ENCODE measurements at regions not wholly inside any gene's neighbourhood (a gene's known extent, or its start where the extent isn't known, plus 50 kb on each side); places are given as distances from the start of the nearest gene placed in this dataset.

DNA sequence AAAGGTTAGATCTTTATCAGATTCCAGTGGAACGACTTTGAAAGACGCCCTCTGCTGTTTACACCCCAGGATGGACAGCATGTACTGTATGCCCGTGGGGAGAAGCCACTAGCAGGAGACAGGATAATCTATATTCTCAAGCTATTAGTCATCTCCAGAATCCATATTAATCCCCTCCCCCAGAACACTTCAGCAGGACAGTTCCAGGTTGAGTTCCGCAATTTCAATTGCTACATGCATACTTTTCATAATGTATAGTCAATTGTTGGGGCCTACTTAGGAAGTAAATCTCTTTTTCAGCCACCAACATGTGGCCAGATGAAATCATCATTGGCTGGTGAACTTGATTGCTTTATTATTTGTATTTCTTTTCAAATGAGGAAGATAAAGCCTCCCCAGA lies 313.1 kb upstream of the SMIM30 start:
- in situ Hi-C loops (cut with HindIII; ENCODE audit: low pct_ligation_motif_present, low sequenced_read_pairs): no loop called here

DNA sequence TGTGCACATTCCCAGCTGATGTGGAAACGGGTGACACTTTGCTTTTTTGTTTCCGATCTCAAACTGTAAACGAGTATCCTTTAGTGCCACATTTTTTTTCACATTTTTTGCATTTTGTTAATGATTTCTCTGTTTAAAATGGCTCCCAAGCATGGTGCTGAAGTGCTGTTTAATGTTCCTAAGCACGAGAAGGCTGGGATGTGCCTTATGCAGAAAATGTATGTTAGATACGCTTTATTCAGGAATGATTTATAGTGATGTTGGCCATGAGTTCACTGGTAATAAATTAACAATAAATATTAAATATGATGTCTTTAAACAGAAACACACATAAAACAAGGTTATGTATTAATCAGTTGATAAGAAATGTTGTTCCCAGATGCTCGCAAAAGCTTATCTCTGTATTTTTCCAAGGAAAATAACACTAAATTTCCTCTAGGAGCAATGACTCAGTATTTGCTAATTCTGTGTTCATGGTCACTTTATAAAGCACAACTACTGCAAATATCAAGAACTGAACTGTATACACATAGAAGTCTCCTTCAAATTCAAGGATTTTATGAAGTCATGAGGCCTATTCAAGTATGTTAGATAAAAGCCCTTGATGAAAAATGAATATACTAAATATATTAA lies 305.9 kb upstream of the SMIM30 start:
- in situ Hi-C loops (cut with HindIII; ENCODE audit: low pct_ligation_motif_present, low sequenced_read_pairs): no loop called here
- TF ChIP-seq, protein P1, sequence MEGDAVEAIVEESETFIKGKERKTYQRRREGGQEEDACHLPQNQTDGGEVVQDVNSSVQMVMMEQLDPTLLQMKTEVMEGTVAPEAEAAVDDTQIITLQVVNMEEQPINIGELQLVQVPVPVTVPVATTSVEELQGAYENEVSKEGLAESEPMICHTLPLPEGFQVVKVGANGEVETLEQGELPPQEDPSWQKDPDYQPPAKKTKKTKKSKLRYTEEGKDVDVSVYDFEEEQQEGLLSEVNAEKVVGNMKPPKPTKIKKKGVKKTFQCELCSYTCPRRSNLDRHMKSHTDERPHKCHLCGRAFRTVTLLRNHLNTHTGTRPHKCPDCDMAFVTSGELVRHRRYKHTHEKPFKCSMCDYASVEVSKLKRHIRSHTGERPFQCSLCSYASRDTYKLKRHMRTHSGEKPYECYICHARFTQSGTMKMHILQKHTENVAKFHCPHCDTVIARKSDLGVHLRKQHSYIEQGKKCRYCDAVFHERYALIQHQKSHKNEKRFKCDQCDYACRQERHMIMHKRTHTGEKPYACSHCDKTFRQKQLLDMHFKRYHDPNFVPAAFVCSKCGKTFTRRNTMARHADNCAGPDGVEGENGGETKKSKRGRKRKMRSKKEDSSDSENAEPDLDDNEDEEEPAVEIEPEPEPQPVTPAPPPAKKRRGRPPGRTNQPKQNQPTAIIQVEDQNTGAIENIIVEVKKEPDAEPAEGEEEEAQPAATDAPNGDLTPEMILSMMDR (IDR thresholded peaks at IDR 0.05; ENCODE audit: low read depth, low read length, missing control alignments): no peak
- no peak for DNase-seq
- Histone ChIP-seq H3K27me3 (replicated peaks) (no peaks in the 10 kb centered on the region), H3K27ac (no peak overlapping the region), H3K36me3 (replicated peaks) (no peaks in the 10 kb centered on the region), H3K4me3 (ENCODE audit: low read depth, low read length) (no peak overlapping the region)

More for the DNA sequence above, 313.1 kb upstream of the SMIM30 start:
- Histone ChIP-seq H3K27me3 (replicated peaks) (no peaks in the 10 kb centered on the region), H3K4me3 (ENCODE audit: low read depth, low read length) (no peak overlapping the region), H3K27ac (no peak overlapping the region), H3K36me3 (replicated peaks) (no peaks in the 10 kb centered on the region)
- TF ChIP-seq, protein P1 (IDR thresholded peaks at IDR 0.05; ENCODE audit: low read depth, low read length, missing control alignments): no peak
- DNase-seq: peak; percentile 4

DNA sequence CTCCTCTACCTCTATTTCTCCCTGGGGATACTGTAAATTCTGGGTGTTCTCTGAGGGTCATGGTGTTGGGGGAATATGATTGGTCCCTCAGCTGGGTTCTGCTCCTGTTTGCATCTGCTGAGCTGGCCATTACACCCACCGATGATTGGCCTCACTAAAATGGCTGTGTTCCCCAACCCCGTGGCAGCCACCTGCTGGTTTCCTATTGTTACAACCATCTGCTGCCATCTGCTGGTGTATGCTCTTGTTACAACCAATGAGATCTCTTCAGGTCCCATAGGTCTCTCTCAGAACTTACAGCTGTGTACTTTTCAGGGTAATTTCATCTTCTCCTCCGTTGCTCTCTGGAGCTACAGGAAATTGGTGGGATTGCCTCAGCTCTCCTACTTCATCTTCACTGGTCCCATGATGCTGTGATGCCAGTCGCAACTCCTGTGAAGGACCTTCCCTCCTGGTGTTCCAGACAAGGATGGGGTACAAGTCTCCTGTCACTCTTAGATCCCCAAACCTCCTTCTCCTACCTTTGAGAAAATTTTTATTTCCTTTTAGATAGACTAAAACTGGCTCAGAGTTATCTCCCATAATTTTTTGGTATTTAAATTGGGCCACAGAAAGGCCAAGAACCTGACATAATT lies 303.5 kb upstream of the SMIM30 start:
- in situ Hi-C loops (cut with HindIII; ENCODE audit: low pct_ligation_motif_present, low sequenced_read_pairs): no loop called here
- TF ChIP-seq, protein P1 (IDR thresholded peaks at IDR 0.05; ENCODE audit: low read depth, low read length, missing control alignments): peak; percentile 90
- Histone ChIP-seq H3K27me3 (replicated peaks) (no peaks in the 10 kb centered on the region), H3K4me3 (ENCODE audit: low read depth, low read length) (no peak overlapping the region), H3K36me3 (replicated peaks) (no peaks in the 10 kb centered on the region), H3K27ac (no peak overlapping the region)
- DNase-seq: peak; percentile 93

DNA sequence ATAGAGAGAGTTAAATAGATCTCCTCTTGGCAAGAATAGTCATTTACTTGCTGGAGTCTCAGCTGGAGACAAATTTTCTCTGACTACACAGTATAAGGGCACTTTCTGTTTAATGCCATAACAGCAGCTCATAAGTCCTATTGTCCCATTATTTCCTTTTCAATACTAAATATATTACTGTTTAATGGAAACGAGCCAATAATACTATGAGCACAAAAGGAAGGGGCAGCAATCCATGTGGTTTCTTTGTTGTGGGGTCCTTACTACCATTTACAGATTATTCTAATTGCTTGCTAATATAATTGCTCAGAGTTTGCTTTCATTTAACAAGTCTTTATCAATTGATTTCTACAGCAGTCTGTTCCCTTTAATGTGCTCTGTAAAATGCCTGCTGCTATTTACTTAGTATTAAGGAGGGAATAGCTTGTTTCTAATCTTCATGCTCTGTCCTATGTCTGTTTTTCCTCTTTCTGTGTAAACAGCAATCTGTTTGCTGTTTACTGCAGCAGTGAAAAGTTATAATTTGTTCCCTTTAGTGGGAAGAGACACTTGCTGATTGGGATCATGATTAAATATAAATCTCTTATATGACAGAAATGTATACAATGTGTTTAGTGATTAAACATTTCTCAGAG lies 296.2 kb upstream of the SMIM30 start:
- no peak for DNase-seq
- in situ Hi-C loops (cut with HindIII; ENCODE audit: low pct_ligation_motif_present, low sequenced_read_pairs): no loop called here
- H3K27ac ChIP-seq: no peak overlapping the region
- no peak overlapping the region for H3K4me3 ChIP-seq (ENCODE audit: low read depth, low read length)
- TF ChIP-seq, protein P1 (IDR thresholded peaks at IDR 0.05; ENCODE audit: low read depth, low read length, missing control alignments): no peak
- no peaks in the 10 kb centered on the region for H3K27me3 ChIP-seq (replicated peaks)
- no peaks in the 10 kb centered on the region for H3K36me3 ChIP-seq (replicated peaks)

DNA sequence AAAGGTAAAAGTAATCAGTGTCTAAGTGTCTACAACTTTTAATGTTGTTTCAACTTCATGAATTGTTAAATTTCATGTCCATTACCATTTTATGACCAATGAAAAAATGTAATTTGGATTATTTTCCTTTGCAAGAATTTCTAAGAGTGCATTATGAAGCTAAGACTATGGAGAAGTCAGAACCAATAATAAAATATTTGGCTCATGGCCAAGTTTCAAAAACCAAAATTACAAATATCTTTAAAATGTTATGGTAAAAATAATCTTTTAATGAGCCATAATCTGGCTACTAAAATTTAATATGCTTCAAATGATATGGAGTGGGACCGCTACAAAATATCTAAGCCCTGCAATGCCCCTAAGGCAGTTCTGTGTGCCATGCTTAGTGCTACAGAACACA lies 294.1 kb upstream of the SMIM30 start:
- H3K36me3 ChIP-seq (replicated peaks): no peaks in the 10 kb centered on the region
- no peak overlapping the region for H3K27ac ChIP-seq
- H3K27me3 ChIP-seq (replicated peaks): no peaks in the 10 kb centered on the region
- TF ChIP-seq, protein P1 (IDR thresholded peaks at IDR 0.05; ENCODE audit: low read depth, low read length, missing control alignments): no peak
- in situ Hi-C loops (cut with HindIII; ENCODE audit: low pct_ligation_motif_present, low sequenced_read_pairs): no loop called here
- DNase-seq: no peak
- H3K4me3 ChIP-seq (ENCODE audit: low read depth, low read length): no peak overlapping the region

Data from brain microvascular endothelial cell (primary cell).